ENCODE measurements at regions not wholly inside any gene's neighbourhood (a gene's known extent, or its start where the extent isn't known, plus 50 kb on each side); places are given as distances from the start of the nearest gene placed in this dataset.

DNA sequence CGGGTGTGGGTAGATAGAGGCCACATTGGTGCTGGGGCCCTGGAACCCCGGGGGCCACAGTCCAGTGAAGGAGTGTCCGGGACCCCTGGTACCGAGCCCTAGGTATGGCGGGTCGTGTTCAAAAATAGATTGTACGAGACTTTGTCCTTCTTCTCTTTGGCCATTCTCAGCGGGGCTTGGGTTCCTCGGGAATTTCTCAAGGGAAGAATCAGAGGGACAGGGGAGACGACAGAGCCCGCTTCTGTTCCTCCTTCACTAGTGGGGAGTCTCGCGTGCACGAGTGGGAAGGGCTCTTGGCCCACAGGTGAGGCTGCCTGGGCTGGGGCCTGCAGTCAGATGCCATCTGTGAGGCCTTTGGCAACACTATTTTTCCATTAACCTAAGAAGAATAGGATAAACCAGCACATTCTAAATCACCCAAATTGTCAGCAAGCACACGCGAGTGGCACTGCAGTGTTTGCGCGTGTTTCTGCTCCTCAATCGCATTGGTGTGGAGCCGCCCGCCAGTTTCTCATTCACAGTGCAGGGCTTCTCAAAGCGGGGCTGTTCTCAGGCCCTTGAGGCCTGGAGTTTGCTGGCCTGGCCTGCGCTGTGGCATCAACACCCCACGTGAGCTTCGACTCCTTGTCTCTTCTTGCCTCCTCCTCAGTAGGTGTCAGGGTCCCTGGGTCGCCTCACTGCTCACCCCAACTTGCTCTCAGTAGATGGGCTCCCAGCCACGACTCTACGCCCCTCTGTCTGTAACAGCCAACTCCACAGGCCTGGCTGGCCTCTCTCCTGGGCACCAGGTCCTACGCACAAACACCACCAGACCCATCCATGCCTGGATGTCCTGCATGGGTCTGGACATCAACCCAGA is 187.6 kb upstream of the SHH start:
- no peak for DNase-seq

DNA sequence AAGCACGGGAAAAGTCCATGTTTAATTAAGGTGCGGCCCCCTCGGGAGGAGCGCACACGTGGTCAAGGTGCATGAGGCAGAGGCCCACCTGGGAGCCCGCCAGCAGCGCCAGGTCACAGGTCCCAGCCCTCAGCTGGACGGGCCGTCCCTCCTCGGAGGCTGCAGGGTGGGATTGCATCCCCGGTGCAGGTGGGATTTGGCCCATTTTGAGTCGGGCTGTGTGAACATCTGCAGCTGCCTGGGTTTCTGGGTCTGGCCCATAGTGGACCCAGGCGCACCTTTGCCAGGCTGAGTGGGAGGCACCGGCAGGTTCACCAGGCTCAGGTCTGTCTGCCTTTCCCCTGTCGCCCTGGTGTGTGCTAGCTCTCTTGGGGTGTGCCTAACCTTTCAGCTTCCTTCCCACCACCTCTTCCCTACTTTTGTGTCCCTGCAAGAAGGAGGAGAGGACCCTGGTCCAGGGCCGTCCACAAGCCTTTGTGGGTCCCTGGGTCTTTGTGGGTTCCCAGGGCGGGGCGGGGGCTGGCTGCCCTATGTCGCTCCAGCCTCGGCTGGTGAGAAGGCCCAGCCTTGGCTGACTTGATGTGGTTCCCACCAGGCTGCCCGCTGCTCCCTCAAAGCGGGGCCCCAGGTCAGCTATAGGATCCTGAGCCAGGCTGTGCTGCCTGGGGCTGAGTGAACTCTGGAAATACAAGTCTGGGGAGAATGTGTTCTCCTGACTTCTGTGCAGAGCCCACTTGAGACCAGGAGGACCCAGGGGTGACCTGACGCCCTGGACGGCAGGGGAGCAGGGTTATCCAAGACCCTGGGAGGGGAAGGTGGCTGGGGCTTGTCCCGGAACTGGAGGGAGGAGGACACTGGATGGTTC is 186.7 kb upstream of the SHH start:
- no peak for DNase-seq

DNA sequence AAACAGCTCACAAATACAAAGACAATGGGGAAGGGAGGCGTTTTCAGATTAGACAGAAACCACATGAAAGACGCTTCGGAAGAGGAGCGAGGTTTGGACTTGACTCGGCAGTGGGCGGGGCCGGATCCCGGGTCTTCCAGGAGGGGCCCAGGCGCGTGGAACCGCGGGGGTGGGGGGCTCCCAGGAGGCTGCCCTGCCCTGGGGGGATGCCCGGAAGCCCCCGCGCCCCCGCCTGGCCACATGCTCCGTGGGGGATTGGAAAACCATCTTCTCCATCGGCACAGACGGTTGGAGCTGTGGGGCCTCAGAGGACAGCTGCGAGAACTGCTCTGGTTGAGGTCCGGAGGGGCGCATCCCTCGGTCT is 186.0 kb upstream of the SHH start:
- DNase-seq, result no peak

DNA sequence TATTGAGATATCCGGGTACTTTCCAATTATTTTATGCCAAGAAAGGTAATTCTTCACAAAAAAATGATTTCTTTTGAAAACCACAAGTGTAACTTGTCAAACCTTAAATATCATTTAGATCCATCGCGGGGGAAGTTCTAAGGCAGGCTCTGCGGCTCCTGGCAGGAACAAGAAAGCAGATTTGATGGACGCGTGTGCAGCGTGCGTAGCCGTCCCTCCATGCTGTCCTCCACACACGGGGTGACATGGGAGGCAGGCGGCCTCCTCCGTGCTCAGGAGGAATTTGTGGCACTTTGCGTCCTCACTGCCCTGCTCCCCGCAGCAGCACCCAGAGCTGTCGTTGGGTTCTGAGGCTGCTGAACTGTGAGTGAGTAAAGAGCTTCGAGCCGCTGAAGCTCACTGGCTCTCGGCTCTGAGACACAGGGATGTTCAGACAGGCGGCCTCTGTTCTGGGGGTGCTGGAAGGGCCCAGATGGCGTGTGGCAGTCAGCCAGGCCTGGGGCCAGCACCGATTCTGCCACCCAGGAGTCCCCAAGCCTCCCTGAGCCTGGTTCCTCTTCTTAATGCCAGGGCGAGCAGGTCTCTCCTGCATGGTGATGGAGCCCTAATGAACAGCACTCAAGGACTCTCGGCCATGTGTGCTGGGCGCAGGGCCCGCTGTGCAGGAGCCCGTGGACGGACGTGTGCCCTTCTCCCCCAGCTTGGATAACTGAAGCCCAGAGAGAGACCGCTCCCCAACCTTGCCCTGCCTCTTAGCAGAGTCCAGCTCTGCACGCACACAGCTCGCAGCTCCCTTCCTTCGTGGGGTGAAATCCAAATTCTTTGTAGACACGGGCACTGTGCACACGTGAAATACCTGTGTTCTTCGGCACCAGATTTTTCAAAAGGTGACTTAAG is 185.4 kb upstream of the SHH start:
- no peak for DNase-seq

DNA sequence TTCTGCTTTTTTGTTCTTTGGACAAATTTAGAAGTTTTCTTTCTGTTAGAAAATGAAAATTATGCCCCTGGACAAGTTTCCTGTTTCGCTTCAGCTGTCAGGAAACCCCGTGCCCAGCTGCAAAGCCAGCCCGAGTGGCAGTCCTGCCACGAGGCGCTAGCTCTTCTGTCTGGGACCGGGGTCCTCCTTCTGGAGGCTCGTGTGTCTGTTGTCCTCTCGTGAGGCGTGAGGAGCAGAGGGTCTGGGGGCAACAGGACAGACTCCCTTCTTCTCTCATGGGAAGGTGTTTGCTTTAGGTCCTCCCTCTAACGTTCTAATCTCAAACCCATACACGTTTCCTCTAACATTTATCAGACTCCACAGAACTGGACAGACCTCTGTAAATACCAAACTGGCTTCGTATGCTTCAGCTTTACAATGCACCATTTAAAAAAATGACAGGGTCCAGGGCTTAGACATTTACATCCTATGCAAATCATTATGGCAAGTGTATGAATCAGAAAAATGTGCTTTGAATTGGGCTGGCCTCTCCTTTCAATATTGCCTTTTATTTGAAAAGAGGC is 184.5 kb upstream of the SHH start:
- DNase-seq, result no peak

DNA sequence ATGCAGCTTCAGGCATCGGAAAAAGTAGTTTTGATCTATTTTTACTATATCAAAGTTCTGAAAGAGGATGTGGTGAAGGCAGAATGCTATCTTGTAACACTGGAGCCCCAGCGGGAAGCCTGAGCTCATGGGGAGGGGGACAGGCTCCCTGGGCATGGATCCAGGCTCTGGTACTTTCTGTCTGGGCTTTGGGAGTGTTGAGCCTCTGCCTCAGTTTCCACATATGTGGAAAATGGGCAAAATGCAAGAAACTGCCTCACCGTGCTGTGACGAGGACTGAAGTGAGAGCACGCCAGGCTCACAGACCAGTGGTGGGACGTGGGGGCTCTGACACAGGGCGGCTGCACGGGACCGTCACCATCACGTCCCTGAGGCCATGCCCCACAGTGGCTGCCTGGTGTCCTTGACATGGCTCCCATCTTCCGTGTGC is 182.9 kb upstream of the SHH start:
- DNase-seq, result no peak

DNA sequence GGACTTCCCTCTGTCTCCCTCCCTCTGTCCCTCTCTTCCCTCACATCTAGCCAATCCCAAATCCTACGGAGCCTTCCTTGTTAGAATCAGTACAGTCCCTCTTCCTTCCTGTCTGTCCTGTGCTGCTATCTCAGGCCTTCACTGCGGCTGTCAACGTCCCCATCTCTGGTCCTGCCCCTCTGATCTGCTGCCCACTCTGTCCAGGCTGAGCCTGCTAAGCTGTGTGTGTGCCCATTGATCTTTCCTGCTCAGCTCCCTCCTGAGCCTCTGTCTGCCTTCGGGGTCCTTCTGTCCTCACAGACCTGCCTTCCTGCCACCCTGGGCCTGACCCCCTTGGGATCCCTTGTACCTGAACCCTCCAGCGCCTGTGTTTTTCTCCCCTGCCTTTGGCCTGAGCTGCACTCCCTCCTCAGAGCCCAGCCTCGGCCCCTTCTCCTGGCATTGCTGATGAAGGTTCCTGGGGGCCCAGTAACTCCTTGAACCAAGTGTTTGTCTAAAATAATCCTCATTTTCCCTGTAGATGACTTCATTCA is 182.1 kb upstream of the SHH start:
- DNase-seq, result no peak

DNA sequence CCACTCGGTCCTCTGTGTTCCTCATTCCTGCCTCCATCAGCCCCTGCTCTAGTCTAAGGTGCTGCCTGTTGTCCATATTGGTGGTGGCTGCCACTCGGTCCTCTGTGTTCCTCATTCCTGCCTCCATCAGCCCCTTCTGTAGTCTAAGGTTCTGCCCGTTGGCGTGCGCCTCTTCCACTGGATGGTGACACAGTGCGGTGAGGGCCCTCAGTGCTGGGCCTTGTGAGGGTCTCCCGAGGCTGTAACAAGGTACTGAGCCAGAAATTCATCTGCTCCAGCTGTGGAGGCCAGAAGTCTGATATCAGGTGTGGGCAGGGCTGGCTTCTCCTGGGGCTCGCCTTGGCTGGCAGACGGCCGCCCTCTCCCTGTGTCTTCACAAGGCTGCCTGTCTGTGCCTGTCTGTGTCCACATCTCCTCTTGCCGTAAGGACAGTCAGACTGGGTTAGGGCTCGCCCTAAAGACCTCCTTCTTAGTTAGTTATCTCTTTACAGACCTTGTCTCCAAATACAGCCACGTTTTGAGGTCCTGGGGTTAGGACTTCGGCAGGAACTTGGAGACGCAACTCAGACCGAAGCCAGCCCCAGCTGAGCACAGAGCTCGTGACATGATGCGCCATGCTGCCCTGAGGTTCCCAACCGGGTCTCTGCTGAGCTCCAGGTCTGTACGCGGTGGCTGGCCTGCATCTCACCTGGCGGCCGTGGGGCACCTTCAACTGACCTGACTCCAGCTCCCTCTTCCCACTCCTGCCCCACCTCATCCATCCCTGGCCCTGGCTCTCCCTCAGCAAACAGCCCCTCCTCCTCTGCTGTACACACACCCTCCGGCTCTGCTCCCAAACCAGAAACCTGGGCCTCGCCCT is 181.4 kb upstream of the SHH start:
- DNase-seq, result no peak

DNA sequence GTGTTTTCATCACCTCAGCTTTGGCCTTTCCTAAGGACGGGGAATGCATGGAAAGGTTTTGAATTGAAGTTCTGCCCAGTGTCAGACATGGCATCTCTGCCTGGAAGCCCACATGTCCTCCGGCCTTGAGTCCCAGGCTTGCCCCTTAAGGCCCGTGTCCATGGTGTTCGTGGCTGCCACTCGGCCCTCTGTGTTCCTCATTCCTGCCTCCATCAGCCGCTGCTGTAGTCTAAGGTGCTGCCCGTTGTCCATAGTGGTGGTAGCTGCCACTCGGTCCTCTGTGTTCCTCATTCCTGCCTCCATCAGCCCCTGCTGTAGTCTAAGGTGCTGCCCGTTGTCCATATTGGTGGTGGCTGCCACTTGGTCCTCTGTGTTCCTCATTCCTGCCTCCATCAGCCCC is 180.7 kb upstream of the SHH start:
- DNase-seq, result no peak

DNA sequence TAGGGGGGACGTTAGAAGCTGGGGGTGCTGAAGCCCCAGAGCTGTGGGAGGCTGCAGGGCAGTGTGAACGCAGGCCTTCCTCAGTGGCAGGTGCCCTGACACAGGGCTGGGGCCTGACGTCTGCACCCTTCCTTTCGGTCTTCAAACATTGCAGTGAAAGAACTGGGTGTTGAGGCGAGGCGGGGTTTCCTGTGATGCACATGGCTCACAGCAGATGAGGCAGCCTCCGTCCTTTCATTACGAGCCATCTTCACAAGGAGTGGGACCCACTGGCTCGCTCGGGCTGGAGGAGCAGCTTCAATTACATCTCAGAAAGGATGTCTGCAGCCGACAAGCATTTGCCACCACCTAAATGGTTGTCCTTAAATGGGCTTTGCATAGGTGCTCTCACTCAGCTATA is 180.3 kb upstream of the SHH start:
- DNase-seq, result no peak

DNA sequence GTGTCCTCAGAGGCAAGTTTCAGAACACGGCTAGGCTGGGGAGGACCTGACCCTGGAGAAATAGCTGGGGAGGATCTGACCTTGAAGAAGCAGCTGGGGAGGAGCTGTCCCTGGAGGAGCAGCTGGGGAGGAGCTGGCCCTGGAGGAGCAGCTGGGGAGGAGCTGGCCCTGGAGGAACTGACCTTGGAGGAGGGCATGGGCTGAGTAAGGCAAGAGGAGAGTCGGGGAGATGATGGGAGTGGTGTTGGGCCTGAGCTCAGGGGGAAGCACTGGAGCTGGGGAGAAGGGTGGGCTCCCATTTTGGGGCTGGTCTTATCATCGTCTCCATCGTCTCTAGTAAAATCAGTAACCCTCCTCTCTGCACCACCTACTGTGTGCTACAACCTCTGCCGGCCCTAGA is 179.8 kb upstream of the SHH start:
- no peak for DNase-seq

DNA sequence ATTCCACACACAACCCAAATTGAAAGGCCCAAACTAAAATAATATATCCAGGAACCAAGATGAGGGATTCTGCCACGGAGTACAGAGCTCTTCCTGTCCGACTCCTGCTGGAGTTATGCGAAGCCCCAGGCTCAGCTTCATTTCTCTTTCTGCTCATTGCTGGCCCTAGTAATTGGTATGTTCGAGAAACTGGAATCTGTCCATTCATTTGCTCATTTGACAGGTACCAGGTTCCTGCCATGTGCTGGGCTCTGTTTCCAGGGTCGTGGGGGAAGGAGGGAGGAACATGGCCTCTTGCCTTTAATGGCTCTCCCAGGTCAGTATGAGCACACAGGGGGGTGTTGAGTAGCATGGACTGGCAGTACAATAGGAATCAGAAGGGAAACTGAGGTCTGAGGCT is 179.2 kb upstream of the SHH start:
- no peak for DNase-seq

DNA sequence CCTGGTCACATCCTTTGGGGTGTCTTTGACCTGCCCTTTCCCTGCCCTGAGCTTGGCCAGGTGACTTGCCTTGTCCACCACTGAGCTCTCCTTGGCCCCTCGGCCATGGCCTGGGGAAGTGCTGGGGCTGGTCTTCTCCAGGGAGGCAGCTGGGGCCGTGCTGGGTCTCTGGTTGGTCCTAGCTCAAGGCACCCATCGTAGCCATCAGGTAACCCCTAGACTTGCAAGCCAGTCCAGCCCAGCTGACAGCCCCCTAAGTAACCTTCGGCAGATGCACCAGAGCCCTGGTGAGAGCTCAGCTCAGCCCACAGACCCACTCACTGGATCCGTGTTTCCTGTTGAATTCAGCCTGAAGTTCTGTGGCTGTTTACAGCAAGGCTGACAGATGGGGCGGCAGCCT is 176.2 kb upstream of the SHH start:
- DNase-seq, result no peak

DNA sequence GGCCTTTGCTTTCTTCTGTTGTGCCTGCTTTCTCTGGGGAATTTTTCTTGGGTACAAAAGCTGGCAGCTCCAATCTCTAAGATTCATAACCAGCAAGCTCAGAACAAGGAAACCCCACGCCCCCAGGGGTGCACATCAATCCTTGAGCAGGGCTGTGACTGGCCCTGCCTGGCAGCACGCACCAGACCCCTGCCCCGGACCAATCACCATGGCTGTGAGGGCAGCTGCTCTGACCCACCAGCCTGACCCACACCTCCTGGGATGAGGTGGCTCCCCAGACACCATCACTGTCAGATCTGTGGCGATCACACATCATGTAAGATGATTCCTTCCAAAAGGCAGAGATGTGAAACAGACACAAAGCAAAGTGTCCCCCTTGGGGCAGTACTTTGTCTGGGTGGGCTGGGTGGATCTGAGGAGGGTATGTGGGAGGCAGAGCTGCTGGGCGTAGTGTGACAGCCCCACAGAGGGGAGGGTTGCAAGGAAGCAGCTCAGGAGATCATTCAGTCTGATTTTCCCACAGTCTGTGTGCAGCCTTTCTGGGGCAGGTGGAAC is 175.5 kb upstream of the SHH start:
- DNase-seq, result no peak

DNA sequence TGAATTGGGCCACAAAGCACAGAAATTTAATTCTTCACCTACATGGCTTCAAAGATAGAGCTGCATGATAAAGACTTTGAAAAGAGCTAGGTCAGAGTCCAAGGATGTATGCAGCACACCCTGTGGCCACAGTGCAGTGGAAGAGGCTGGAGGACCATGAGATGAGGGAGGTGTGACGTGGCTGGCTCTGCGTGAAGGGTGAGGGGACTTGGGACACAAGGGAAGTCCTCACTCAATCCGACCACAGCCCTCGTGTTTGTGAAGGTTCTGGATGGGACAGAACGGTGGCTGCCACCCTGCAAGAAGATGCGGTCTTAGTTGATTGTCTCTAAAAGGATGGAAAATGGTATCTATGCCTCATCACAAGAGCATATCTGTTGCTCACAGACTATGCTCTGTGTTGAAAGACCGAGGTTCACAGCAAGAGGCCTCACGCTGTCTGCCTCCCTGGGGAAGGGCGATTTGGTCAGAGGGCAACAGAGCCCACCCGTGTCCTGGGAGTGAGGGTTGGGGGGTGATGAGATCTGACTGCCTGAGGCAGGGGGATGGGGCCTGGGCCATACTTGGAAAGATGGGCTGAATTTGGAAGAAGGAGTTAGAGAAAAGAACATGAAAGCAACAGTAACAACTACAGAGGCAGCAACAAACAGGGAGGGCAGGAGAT is 174.4 kb upstream of the SHH start:
- DNase-seq, result no peak

DNA sequence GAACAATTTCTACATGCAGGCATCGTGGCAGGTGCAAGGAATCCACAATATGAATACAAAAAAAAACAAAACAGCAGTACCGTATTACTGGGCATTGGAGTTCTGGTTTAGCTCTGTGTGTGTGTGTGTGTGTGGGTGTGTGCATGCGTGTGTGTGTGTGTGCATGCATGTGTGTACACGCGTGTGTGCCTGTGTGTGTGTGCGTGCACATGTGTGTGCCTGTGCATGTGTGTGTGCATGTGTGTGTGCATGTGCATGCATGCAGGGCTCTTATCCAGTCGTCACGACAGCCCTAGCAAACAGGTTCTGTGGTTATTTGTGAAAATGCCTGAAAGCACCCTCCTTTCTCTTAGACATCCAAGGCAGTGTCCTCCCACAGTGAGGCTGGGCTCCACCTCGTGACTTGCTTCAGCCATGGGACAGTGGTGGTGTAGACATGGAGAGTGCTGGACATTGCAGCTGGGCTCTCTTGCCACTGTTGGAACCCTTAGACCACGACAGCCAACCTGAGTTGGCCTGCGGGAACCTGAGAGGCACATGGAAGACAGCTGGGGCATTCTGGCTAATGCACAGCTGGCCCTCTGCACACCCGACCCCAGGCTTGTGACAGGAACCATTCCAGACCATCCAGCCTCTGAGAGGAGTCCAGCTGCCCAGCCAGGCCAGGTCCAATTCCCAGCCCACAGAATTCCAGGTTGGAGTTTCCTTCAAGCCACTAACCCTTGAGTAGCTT is 173.4 kb upstream of the SHH start:
- DNase-seq, result no peak

DNA sequence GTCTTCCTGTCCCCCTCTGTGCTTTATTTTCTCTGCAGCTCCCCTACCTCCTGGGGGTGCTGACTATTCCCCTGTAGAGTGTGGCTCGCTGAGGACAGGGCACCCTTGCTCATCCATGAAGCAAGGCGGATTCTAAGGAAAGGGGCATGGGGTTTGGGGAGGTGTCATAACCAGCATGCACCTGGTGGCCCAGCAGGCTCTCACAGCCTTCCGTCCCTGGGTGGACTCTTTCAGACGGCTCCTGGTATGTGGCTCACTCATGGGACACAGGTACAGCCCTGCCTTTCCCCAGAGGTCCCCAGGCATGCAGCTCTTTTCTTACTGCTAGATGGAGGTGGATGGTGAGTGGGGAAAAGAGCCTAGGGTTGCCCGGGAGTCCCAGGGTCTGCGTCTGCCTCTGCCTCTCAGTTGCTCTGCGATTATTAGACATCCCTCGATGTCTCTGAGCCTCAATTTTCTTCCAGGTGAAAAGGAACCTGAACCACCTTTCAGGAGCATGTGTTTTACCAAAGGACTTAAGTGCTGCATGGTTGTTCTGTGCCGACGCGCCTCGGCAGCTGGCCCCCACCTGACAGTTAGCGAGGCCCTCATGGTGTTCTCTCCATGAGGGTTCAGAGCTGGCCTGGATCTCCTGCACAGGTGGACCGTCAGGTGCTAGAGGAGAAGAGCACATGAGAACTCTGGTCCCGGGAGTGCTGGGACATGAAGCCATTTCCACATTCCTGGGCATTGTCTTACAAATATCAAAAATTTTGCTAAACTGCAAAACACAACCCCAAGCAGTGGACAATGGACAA is 172.5 kb upstream of the SHH start:
- DNase-seq, result no peak

DNA sequence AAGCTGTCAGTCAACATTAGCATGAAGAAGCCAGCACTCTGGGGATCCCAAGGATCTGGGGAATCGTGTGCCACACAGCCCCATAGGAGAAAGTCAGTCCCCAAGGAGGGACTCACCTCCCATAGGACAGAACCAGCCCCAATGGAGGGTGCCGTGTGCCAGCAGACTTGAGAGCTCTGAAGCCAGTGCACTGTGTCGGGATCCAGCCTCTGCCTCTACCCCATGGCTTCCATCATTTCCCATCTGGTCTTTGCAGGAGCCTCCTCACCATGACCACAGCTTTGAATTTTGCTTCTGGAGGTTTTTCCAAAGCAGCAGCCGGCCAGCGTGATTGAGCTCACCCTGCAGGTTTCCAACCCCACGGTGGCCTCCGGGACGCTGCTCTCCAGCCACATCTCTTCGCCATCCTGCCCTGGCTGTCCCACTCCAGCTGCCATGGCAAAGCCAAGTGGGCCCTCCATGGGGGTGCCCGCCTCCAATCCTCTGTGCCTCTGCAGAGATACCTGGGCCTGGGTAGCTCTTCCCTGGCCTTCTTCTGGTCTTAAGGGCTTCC is 171.8 kb upstream of the SHH start:
- no peak for DNase-seq
